ENCODE measurements at regions not wholly inside any gene's neighbourhood (a gene's known extent, or its start where the extent isn't known, plus 50 kb on each side); places are given as distances from the start of the nearest gene placed in this dataset.

- DNase-seq (ENCODE audit: insufficient read length, low spot score) = no peak
- FAIRE-seq = no peak
Observed at GRCh38 chr10:2982146-2982545, 85.2 kb upstream of the PFKP start.

GRCh38 chr10:2981361-2981801 is 86.0 kb upstream of the PFKP start:
- no peak for DNase-seq (ENCODE audit: insufficient read length, low spot score)
- no peak for FAIRE-seq

- FAIRE-seq (no peak), DNase-seq (ENCODE audit: insufficient read length, low spot score) (no peak)
Observed at GRCh38 chr10:2980791-2981360, 86.5 kb upstream of the PFKP start.

GRCh38 chr10:2980116-2980515 is 87.2 kb upstream of the PFKP start:
- no peak for DNase-seq (ENCODE audit: insufficient read length, low spot score)
- FAIRE-seq = no peak

GRCh38 chr10:2979306-2979705 is 88.0 kb upstream of the PFKP start:
- DNase-seq (ENCODE audit: insufficient read length, low spot score) (no peak), FAIRE-seq (no peak)

GRCh38 chr10:2978574-2979273 is 88.6 kb upstream of the PFKP start:
- FAIRE-seq = no peak
- DNase-seq (ENCODE audit: insufficient read length, low spot score) = no peak

- FAIRE-seq (no peak), DNase-seq (ENCODE audit: insufficient read length, low spot score) (peak; percentile 28)
Observed at GRCh38 chr10:2978111-2978510, 89.2 kb upstream of the PFKP start.

- no peak for DNase-seq (ENCODE audit: insufficient read length, low spot score)
- no peak for FAIRE-seq
Observed at GRCh38 chr10:2974503-2975207, 92.7 kb upstream of the PFKP start.

- no peak for DNase-seq (ENCODE audit: insufficient read length, low spot score)
- FAIRE-seq = no peak
Observed at GRCh38 chr10:2974083-2974482, 93.3 kb upstream of the PFKP start.

- DNase-seq (ENCODE audit: insufficient read length, low spot score) (no peak), FAIRE-seq (no peak)
Observed at GRCh38 chr10:2972810-2973209, 94.5 kb upstream of the PFKP start.

GRCh38 chr10:2972216-2972615 is 95.1 kb upstream of the PFKP start:
- FAIRE-seq = no peak
- DNase-seq (ENCODE audit: insufficient read length, low spot score) = no peak

GRCh38 chr10:2970190-2970823 is 97.0 kb upstream of the PFKP start:
- no peak for FAIRE-seq
- no peak for DNase-seq (ENCODE audit: insufficient read length, low spot score)

- no peak for DNase-seq (ENCODE audit: insufficient read length, low spot score)
- no peak for FAIRE-seq
Observed at GRCh38 chr10:2968401-2969058, 98.8 kb upstream of the PFKP start.

- DNase-seq (ENCODE audit: insufficient read length, low spot score) (no peak), FAIRE-seq (no peak)
Observed at GRCh38 chr10:2966134-2966533, 101.2 kb upstream of the PFKP start.

- DNase-seq (ENCODE audit: insufficient read length, low spot score) (no peak), FAIRE-seq (no peak)
Observed at GRCh38 chr10:2964632-2965296, 102.6 kb upstream of the PFKP start.

GRCh38 chr10:2963889-2964631 is 103.3 kb upstream of the PFKP start:
- FAIRE-seq (no peak), DNase-seq (ENCODE audit: insufficient read length, low spot score) (no peak)

GRCh38 chr10:2962194-2962593 is 105.2 kb upstream of the PFKP start:
- DNase-seq (ENCODE audit: insufficient read length, low spot score) (no peak), FAIRE-seq (no peak)

GRCh38 chr10:2958659-2959058 is 108.7 kb upstream of the PFKP start:
- DNase-seq (ENCODE audit: insufficient read length, low spot score) (no peak), FAIRE-seq (no peak)

GRCh38 chr10:2957785-2958184 is 109.6 kb upstream of the PFKP start:
- FAIRE-seq = no peak
- no peak for DNase-seq (ENCODE audit: insufficient read length, low spot score)

GRCh38 chr10:2955064-2955463 is 112.3 kb upstream of the PFKP start:
- FAIRE-seq (no peak), DNase-seq (ENCODE audit: insufficient read length, low spot score) (no peak)
